GM19463 (cell line): ENCODE measurements at regions not wholly inside any gene's neighbourhood (a gene's known extent, or its start where the extent isn't known, plus 50 kb on each side); places are given as distances from the start of the nearest gene placed in this dataset.
"Not testable (repeated sequence)": the region's sequence is repeated elsewhere in the genome, so short reads cannot be mapped to it uniquely, and the experiment has no call there.

Experiments
- ATAC-seq: cut with Tn5 transposase; IDR thresholded peaks from one replicate; pipeline ENCODE4 v1.9.1; 2021; ENCODE audit warnings: mild to moderate bottlenecking, moderate library complexity; ENCODE audit not compliant: unreplicated experiment

- no peak for ATAC-seq
These were observed 76.9 kb upstream of the YWHAQ start for GRCh38 chr2:9707611-9708160.

- ATAC-seq = peak; percentile 53
These were observed 78.1 kb upstream of the YWHAQ start for GRCh38 chr2:9708683-9709538.

GRCh38 chr2:9709539-9710285, 78.9 kb upstream of the YWHAQ start:
- ATAC-seq = no peak

- ATAC-seq = no peak
These were observed 79.5 kb upstream of the YWHAQ start for GRCh38 chr2:9710311-9710710.

GRCh38 chr2:9712263-9712662, 81.5 kb upstream of the YWHAQ start:
- no peak for ATAC-seq

GRCh38 chr2:9714630-9715214, 83.9 kb upstream of the YWHAQ start:
- no peak for ATAC-seq

GRCh38 chr2:9715238-9715637, 84.4 kb upstream of the YWHAQ start:
- no peak for ATAC-seq

GRCh38 chr2:9717886-9718451, 87.2 kb upstream of the YWHAQ start:
- ATAC-seq = no peak

- ATAC-seq = no peak
These were observed 89.7 kb upstream of the YWHAQ start for GRCh38 chr2:9720352-9721093.

GRCh38 chr2:9721344-9721743, 90.5 kb upstream of the YWHAQ start:
- ATAC-seq = no peak

- ATAC-seq = no peak
These were observed 91.7 kb upstream of the YWHAQ start for GRCh38 chr2:9722451-9722850.

GRCh38 chr2:9724565-9724964, 93.8 kb upstream of the YWHAQ start:
- ATAC-seq = no peak

GRCh38 chr2:9725106-9725505, 94.3 kb upstream of the YWHAQ start:
- no peak for ATAC-seq

- ATAC-seq = not testable (repeated sequence)
These were observed 95.2 kb upstream of the YWHAQ start for GRCh38 chr2:9726016-9726415.

GRCh38 chr2:9730523-9730922, 99.7 kb upstream of the YWHAQ start:
- ATAC-seq = not testable (repeated sequence)

GRCh38 chr2:9732824-9733223, 102.0 kb upstream of the YWHAQ start:
- ATAC-seq = no peak

- ATAC-seq = no peak
These were observed 103.5 kb upstream of the YWHAQ start for GRCh38 chr2:9734308-9734707.

GRCh38 chr2:9735335-9735734, 104.5 kb upstream of the YWHAQ start:
- no peak for ATAC-seq

- ATAC-seq = no peak
These were observed 105.2 kb upstream of the YWHAQ start for GRCh38 chr2:9736021-9736420.

GRCh38 chr2:9737053-9737875, 106.0 kb upstream of the TAF1B start:
- no peak for ATAC-seq
